ENCODE measurements at regions not wholly inside any gene's neighbourhood (a gene's known extent, or its start where the extent isn't known, plus 50 kb on each side); places are given as distances from the start of the nearest gene placed in this dataset.
A peak's percentile ranks its signal among the peaks of the same experiment; 100 is the strongest.

DNA sequence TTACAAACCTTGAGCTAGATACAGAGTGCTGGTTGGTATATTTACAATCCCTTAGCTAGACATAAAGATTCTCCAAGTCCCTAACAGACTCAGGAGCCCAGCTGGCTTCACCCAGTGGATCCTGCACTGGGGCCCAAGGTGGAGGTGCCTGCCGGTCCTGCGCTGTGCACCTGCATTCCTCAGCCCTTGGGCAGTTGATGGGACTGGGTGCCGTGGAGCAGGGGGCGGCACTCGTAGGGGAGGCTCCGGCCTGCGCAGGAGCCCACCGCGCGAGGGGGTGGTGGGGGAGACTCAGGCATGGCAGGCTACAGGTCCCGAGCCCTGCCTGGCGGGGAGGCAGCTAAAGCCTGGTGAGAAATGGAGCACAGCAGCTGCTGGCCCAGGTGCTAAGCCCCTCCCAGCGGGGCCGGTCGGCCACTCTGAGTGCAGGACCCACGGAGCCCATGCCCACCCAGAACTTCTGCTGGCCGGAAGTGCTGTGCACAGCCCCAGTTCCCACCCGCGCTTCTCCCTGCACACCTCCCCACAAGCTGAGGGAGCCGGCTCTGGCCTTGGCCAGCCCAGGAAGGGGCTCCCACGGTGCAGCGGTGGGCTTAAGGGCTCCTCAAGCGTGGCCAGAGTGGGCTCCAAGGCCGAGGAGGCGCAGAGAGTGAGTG is 1464.7 kb downstream of the EFNA5 start:
- no peak for DNase-seq (ENCODE audit: low spot score)

GRCh38 chr5:106202035-106202434 is 1468.7 kb downstream of the EFNA5 start:
- DNase-seq (ENCODE audit: low spot score): no peak

DNA sequence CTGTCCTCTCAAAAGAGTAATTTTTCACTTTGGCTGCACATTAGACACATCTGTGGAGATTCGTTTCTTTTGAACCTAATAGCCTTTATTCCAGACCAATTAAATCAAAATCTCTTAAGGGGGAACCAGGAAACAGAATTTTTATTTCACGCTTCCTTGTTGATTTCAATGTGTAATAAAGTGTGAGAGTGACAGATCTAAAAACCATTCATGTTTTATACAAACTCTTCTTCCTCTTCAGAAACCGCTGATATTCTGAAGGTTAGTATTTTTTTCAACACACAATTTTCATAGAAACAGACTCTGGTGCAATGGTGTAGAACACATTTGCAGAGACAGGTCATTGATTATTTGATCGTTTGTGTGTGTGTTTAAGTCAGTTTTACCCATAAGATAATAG is 1469.8 kb downstream of the EFNA5 start:
- no peak for DNase-seq (ENCODE audit: low spot score)

DNA sequence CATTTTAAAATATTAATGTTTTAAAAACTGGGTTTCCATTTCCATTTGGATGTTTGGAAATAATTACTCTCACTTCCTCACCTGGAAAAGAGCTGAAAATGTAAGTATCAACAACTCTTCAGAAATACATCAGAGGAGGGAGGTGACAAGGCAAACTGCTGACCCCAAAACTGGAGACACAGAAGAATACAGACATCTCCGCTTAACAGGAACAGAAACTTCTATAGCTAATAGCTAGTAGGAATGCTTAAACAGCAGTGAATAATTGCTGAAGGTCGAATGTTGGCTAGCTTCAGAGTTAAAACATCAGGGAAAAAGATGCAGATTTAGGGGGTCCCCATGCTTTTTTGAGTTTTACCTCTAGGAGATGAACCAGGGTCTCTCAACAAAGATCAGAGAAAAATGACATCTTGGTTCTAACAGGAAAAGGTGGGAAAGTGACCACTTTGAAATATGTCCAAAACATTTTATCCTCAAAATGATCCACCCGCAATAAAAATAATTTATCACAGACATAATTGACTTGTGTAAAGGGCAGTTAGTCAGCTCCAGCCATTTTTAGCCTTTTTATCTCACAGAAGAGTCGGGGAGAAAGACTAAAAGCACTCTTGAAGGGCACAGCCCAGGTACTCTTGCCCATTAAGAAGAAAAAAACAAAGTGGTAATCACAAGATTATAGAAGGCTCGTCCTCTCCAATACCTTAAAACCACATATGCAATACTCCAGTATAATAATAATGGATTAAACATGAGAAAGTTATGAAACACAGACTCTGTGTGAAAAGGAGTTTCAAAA is 1474.9 kb downstream of the EFNA5 start:
- no peak for DNase-seq (ENCODE audit: low spot score)

DNA sequence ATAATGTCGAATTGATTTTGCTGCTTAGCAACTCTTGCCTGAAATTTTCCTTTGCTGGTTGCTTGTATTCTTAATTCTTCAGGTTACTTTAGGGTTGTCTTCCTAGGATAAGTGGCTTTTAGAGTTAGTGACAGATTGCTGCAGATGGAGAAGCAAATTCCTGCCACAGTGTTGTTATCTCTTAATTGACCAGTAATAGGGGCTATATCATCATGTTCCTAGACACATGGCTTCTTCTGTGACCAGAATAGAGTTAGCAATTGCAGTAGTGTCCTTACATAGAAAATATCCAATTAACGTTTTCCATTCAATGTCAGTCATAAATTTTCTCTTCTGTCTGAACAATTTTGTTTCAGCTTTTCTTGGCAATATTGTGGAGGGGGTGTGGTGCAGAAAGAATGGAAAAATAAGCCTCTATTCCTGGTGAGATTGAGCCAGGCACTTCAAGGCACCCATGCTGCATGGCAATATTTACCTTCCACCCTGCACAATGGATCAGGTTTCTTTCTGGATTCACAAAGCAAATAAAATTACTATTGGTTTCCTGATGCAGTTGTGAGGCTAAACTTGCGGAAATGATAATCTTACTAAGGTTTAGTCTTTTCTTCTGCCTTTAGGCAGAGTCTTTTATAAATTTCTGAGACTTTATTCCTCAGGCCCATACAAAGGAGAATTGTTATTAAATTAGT is 1481.5 kb downstream of the EFNA5 start:
- DNase-seq (ENCODE audit: low spot score): no peak

GRCh38 chr5:106185661-106186081 is 1485.1 kb downstream of the EFNA5 start:
- DNase-seq (ENCODE audit: low spot score): no peak

- DNase-seq (ENCODE audit: low spot score): no peak
Measured at GRCh38 chr5:106174903-106175302, 1495.8 kb downstream of the EFNA5 start.

DNA sequence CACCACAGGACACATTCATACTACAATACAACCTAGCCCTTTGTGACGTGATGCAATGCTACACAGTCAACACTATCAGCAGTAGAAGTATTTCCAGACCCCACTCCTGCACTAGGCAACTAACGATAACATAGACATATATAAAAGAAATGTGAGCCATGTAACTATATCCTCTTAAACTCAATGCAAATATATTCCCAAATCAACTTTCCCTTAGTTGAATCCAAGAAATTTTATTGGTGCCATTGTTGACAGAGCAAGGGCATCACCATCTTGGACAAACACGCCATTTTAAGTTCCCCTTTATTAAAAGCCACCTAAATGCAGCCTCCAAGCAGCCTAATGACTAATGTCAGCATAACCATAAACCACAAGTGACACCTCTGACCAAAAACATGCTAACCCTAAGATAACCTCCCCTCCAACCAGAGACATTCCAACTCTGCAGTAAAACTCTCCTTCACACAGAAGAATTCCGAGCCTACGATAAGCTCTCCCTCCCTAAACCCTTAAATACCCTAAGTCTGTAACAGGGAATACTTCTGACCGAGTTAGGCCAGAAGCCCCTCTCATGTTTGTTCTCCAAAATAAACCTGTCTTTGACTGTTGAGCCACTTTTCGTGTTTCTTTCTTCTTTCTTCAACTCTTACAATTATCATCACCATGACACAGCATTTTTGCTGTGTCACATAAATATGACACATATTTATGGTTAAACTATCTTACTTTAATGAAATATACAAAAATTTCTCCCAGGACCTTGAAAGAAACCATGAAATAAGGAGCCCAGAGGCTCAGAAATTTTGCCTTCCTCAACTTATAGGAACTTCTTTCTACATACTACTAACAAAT is 1497.8 kb downstream of the EFNA5 start:
- DNase-seq (ENCODE audit: low spot score): no peak

GRCh38 chr5:106171708-106172107 is 1499.0 kb downstream of the EFNA5 start:
- no peak for DNase-seq (ENCODE audit: low spot score)

DNA sequence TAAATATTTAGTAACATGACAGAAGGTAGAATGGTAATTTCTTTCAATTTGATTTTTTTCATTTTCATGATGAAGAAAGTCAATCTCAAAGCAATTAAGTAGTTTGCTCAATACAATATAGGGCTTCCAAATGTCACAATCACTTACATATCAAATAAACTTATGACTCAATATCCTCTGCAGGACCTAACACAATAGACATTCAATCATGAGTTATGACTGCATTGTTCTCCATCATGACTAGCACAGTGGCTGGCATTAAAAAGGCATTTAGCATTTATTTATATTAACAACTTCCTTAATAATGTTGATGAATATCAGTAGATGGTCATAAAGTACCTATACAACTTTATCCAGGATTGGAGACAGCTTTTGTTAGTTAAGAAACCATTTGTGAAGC is 1499.6 kb downstream of the EFNA5 start:
- DNase-seq (ENCODE audit: low spot score): peak; percentile 76

DNA sequence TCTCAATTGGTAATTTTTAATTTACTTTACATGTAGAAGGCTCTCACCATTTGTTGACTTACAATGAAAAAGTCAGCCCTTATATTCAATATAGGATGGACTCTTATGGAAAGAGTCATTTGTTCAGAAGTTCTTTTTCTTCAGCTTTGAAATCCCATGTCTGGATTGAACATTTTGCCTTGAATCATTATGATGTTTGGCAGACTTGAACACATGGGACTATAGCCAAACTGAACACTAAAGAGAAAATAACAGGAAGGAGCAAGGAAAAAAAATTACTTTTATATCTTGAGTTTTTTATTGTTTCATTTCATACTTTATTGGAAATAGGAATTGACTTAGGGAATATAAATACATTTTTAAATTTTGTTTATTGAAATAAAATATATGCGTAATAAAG is 1503.0 kb downstream of the EFNA5 start:
- no peak for DNase-seq (ENCODE audit: low spot score)

DNA sequence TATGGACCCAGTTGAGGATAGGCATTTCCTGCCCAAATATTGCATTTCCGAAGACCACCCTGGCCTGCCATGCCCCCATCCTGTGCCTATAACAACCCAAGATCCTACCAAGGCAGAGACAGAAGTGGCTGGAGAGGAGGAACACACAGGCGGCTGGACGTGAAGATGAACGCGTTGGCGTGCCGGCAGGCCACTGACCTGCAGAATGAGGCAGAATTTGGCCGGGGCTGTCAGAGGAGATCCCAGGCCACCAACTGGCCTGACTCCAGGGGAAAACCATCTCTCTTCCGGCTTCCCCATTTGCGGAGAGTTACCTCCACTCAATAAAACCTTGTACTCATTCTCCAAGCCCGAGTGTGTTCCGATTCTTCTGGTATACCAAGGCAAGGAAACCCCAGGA is 1507.5 kb downstream of the EFNA5 start:
- DNase-seq (ENCODE audit: low spot score): no peak

DNA sequence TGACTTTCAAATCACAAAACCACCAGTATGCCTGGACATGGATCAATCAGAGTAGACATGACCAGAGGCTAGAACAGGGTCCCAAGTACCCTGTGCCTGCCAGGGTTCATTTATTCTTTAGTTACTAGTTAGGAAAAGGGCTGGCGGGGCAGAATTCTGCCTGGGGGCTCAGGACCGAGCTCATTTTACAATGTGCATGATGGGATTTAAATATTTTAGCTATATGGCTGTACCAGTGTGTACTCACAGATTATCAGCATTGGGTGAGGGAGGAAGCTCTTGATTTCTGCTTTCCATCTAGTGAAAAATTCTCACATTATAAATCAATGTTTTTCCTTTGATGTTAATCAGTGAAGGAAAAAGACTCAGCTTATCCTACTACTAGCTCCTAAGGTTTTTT is 1511.1 kb downstream of the EFNA5 start:
- no peak for DNase-seq (ENCODE audit: low spot score)

DNA sequence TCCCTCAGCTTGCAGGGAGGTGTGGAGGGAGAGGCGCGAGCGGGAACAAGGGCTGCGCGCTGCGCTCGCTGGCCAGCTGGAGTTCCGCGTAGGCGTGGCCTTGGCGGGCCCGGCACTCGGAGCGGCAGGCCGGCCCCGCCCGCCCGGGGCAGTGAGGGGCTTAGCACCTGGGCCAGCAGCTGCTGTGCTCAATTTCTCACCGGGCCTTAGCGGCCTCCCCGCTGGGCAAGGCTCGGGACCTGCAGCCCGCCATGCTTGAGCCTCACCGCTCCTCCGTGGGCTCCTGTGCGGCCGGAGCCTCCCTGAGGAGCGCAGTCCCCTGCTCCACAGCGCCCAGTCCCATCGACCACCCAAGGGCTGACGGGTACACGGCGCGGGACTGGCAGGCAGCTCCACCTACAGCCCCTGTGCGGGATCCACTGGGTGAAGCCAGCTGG is 1516.4 kb downstream of the EFNA5 start:
- no peak for DNase-seq (ENCODE audit: low spot score)

GRCh38 chr5:106152569-106152968 is 1518.2 kb downstream of the EFNA5 start:
- no peak for DNase-seq (ENCODE audit: low spot score)

- DNase-seq (ENCODE audit: low spot score): no peak
Measured at GRCh38 chr5:106142116-106142515, 1528.6 kb downstream of the EFNA5 start.

DNA sequence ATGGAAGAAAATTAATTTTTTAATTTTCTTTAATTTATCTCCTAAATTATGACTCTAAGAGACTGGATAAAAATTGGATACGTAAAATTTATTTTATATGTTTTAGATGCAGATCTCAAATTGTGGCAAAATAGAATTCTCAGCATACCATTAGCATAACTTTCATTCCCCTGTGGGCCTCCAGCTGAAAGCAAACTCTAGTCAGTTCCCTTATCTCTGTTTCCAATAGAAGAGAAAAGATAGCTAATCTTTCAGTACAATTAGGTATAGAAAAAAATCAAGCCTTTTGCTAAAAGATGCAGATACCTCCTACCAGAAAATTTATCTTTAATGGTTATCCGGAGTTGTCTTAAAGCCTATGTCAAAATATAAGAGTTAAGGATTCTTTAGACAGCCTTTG is 1530.6 kb downstream of the EFNA5 start:
- DNase-seq (ENCODE audit: low spot score): no peak

- no peak for DNase-seq (ENCODE audit: low spot score)
Measured at GRCh38 chr5:106136061-106136460, 1534.7 kb downstream of the EFNA5 start.

DNA sequence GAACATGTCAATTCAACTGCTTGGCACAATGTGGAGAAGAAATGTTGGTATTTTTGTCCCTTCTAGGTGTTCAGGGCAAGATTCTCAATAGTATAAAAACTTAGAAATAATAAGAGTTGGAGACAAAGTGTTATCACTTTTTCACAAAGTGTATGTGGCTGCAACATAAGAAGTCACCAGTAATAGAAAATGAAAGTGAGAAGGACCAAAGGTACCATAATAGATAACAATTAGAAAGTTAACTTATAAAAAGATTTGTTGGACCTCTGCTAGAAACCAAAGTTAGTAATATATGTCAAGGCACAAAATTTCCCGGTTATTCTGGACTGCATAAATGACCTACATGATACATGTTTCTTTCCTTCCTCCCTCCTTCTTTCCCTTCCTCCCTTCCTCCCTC is 1535.3 kb downstream of the EFNA5 start:
- no peak for DNase-seq (ENCODE audit: low spot score)

GRCh38 chr5:106134549-106134948 is 1536.2 kb downstream of the EFNA5 start:
- DNase-seq (ENCODE audit: low spot score): no peak

DNA sequence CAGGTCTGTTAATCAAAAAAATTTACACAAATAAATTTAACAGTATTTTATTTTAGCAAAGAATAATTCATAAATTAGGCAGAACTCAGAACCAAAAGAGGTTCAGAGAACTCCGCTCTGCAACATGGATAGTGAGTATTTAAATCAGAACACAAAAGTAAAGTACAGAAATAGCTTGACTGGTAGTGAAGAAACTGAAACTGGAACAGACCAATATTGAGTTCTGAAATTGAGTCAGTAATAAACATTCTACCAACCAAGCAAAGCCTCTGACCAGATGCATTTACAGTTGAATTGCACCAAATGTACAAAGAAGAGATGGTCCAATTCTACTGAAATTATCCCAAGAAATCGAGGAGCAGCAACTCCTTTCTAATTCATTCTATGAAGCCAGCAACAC is 1542.8 kb downstream of the EFNA5 start:
- DNase-seq (ENCODE audit: low spot score): no peak

GRCh38 chr5:106127341-106127781 is 1543.4 kb downstream of the EFNA5 start:
- no peak for DNase-seq (ENCODE audit: low spot score)

Measured in kidney capillary endothelial cell (primary cell).